ENCODE measurements at regions not wholly inside any gene's neighbourhood (a gene's known extent, or its start where the extent isn't known, plus 50 kb on each side); places are given as distances from the start of the nearest gene placed in this dataset.

- TF ChIP-seq POLR2A (IDR thresholded peaks at IDR 0.05; ENCODE audit: control extremely low read depth in 1 of 2, low read depth in 2 of 2, low read length in 2 of 2), result no peak
- no peak for TF ChIP-seq POU5F1 (IDR thresholded peaks at IDR 0.05; ENCODE audit: low read depth, low read length)
- TF ChIP-seq CHD2 (IDR thresholded peaks at IDR 0.05; ENCODE audit: low read length), result no peak
- TF ChIP-seq, protein P1, sequence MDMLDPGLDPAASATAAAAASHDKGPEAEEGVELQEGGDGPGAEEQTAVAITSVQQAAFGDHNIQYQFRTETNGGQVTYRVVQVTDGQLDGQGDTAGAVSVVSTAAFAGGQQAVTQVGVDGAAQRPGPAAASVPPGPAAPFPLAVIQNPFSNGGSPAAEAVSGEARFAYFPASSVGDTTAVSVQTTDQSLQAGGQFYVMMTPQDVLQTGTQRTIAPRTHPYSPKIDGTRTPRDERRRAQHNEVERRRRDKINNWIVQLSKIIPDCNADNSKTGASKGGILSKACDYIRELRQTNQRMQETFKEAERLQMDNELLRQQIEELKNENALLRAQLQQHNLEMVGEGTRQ (IDR thresholded peaks at IDR 0.05; ENCODE audit: low read length), result no peak
- TF ChIP-seq POLR2AphosphoS5 (IDR thresholded peaks at IDR 0.05; ENCODE audit: low read depth, low read length), result no peak
- TF ChIP-seq RXRA (IDR thresholded peaks at IDR 0.05; ENCODE audit: insufficient read depth, low read depth, low read length), result no peak
- TF ChIP-seq, protein P2, sequence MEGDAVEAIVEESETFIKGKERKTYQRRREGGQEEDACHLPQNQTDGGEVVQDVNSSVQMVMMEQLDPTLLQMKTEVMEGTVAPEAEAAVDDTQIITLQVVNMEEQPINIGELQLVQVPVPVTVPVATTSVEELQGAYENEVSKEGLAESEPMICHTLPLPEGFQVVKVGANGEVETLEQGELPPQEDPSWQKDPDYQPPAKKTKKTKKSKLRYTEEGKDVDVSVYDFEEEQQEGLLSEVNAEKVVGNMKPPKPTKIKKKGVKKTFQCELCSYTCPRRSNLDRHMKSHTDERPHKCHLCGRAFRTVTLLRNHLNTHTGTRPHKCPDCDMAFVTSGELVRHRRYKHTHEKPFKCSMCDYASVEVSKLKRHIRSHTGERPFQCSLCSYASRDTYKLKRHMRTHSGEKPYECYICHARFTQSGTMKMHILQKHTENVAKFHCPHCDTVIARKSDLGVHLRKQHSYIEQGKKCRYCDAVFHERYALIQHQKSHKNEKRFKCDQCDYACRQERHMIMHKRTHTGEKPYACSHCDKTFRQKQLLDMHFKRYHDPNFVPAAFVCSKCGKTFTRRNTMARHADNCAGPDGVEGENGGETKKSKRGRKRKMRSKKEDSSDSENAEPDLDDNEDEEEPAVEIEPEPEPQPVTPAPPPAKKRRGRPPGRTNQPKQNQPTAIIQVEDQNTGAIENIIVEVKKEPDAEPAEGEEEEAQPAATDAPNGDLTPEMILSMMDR (IDR thresholded peaks at IDR 0.05; ENCODE audit: control extremely low read depth in 1 of 3, insufficient read depth in 1 of 3, low read depth in 1 of 3, low read length in 3 of 3), result no peak
- no peak for TF ChIP-seq KDM1A (IDR thresholded peaks at IDR 0.05; ENCODE audit: borderline replicate concordance, low read length)
- no peak for TF ChIP-seq ATF3 (IDR thresholded peaks at IDR 0.05; ENCODE audit: insufficient read depth, low read depth, low read length)
These were observed 383.7 kb downstream of the NAF1 start for GRCh38 chr4:162782778-162783525.

Data from H1 (cell line).